IMR-90 (cell line): ENCODE measurements at regions not wholly inside any gene's neighbourhood (a gene's known extent, or its start where the extent isn't known, plus 50 kb on each side); places are given as distances from the start of the nearest gene placed in this dataset.
A peak's percentile ranks its signal among the peaks of the same experiment; 100 is the strongest.

Source experiments
- ATAC-seq: fragments of 200-7000 bp; cut with Tn5 transposase; 2 replicates; pipeline ENCODE4 v1.9.1; 2020; ENCODE audit warnings: low read depth, mild to moderate bottlenecking, moderate library complexity
- BruUV-seq: library from RNA; stranded (reverse); fragments of 400-500 nt; replicated peaks from 2 replicates; lab custom pipeline; 2021; lab: Mats Ljungman, UMichigan
- CTCF ChIA-PET: fragments of 300-600 bp; formaldehyde crosslinking; extraction: SDS; loops from one replicate; lab custom pipeline; 2021; ENCODE audit warnings: antibody characterized with exemption; lab: Yijun Ruan, JAX
- POLR2A ChIA-PET: fragments of 300-600 bp; sonication (Branson Sonifier 250); formaldehyde crosslinking; loops from one replicate; lab custom pipeline; 2022; ENCODE audit warnings: antibody characterized with exemption; ENCODE audit not compliant: unreplicated experiment; lab: Charles Lee
- DNase-seq: peaks from one replicate; pipeline ENCODE4 v3.0.0; 2013
- H2AFZ ChIP-seq: replicated peaks from 2 replicates; pipeline ENCODE3; 2013; ENCODE audit warnings: low read length, mild to moderate bottlenecking; ENCODE audit not compliant: poor library complexity
- H2AK5ac ChIP-seq: 2 replicates; pipeline ENCODE4 v1.6.1; 2013; ENCODE audit warnings: low read depth, low read length, inconsistent platforms
- H2AK9ac ChIP-seq: replicated peaks from 2 replicates; pipeline ENCODE3; 2013; ENCODE audit warnings: mild to moderate bottlenecking, low read depth, low read length, moderate library complexity; ENCODE audit not compliant: poor library complexity
- H2BK120ac ChIP-seq: 2 replicates; pipeline ENCODE4 v1.6.1; 2013; ENCODE audit warnings: low read depth, low read length, inconsistent platforms
- H2BK15ac ChIP-seq: 3 replicates; pipeline ENCODE4 v1.6.1; 2013; ENCODE audit warnings: low read depth, low read length, inconsistent platforms
- H2BK20ac ChIP-seq: 2 replicates; pipeline ENCODE4 v1.6.1; 2013; ENCODE audit warnings: low read depth, mild to moderate bottlenecking, inconsistent platforms, low read length, moderate library complexity
- H2BK5ac ChIP-seq: 2 replicates; pipeline ENCODE4 v1.6.1; 2013; ENCODE audit warnings: mild to moderate bottlenecking, low read depth, low read length, inconsistent platforms; ENCODE audit not compliant: poor library complexity, severe bottlenecking
- H3K14ac ChIP-seq: replicated peaks from 2 replicates; pipeline ENCODE4 v1.6.1; 2013; ENCODE audit warnings: low read depth, low read length, inconsistent platforms
- H3K18ac ChIP-seq: 2 replicates; pipeline ENCODE4 v1.6.1; 2013; ENCODE audit warnings: low read depth, low read length, control low read depth
- H3K23ac ChIP-seq: 2 replicates; pipeline ENCODE4 v1.6.1; 2013; ENCODE audit warnings: low read depth, low read length, inconsistent platforms
- H3K27ac ChIP-seq: 2 replicates; pipeline ENCODE4 v1.5.1; 2013; ENCODE audit warnings: mild to moderate bottlenecking, control low read depth, low read length; ENCODE audit not compliant: insufficient read depth
- H3K27me3 ChIP-seq: 2 replicates; pipeline ENCODE4 v1.6.1; 2013; ENCODE audit warnings: low read length; ENCODE audit not compliant: control insufficient read depth, insufficient read depth
- H3K36me3 ChIP-seq: 2 replicates; pipeline ENCODE4 v1.6.1; 2013; ENCODE audit warnings: low read length, mixed read lengths; ENCODE audit not compliant: control insufficient read depth, insufficient read depth
- H3K4ac ChIP-seq: 2 replicates; pipeline ENCODE4 v1.6.1; 2013; ENCODE audit warnings: low read depth, low read length, inconsistent platforms
- H3K4me1 ChIP-seq: 2 replicates; pipeline ENCODE4 v1.6.1; 2013; ENCODE audit warnings: low read length, mixed read lengths; ENCODE audit not compliant: control insufficient read depth, insufficient read depth
- H3K4me2 ChIP-seq: 2 replicates; pipeline ENCODE4 v1.6.1; 2013; ENCODE audit warnings: low read depth, mild to moderate bottlenecking, control low read depth, low read length, moderate library complexity
- H3K4me3 ChIP-seq: 2 replicates; pipeline ENCODE4 v1.5.1; 2013; ENCODE audit warnings: low read depth, mild to moderate bottlenecking, control low read depth, low read length, moderate library complexity; ENCODE audit not compliant: insufficient read depth
- H3K56ac ChIP-seq: 2 replicates; pipeline ENCODE4 v1.6.1; 2013; ENCODE audit warnings: low read length, inconsistent platforms; ENCODE audit not compliant: insufficient read depth; ENCODE audit errors: extremely low read depth
- H3K79me1 ChIP-seq, 2 experiments: 2 replicates each; pipeline ENCODE4 v1.6.1; 2013; ENCODE audit warnings: low read length in 2 of 2, inconsistent platforms in 1 of 2, low read depth in 1 of 2
- H3K9ac ChIP-seq: 2 replicates; pipeline ENCODE4 v1.6.1; 2013; ENCODE audit warnings: low read depth, low read length, control low read depth
- H3K9me1 ChIP-seq: 2 replicates; pipeline ENCODE4 v1.6.1; 2013; ENCODE audit warnings: low read length, inconsistent platforms; ENCODE audit not compliant: insufficient read depth
- H3K9me3 ChIP-seq: 2 replicates; pipeline ENCODE4 v1.6.1; 2013; ENCODE audit warnings: low read length; ENCODE audit not compliant: control insufficient read depth, insufficient read depth
- H4K20me1 ChIP-seq: 2 replicates; pipeline ENCODE4 v1.6.1; 2013; ENCODE audit warnings: low read length, inconsistent platforms; ENCODE audit not compliant: insufficient read depth
- H4K5ac ChIP-seq: 2 replicates; pipeline ENCODE4 v1.6.1; 2013; ENCODE audit warnings: mild to moderate bottlenecking, low read depth, low read length, control low read depth
- H4K8ac ChIP-seq, 2 experiments: 2 replicates each; pipeline ENCODE4 v1.6.1; 2013; ENCODE audit warnings: low read depth in 2 of 2, low read length in 2 of 2, control low read depth in 1 of 2, inconsistent platforms in 1 of 2
- H4K91ac ChIP-seq: 2 replicates; pipeline ENCODE4 v1.6.1; 2013; ENCODE audit warnings: low read depth, low read length, inconsistent platforms; ENCODE audit not compliant: insufficient read depth
- BHLHE40 ChIP-seq: fragments of 150-350 bp; IDR thresholded peaks from 2 replicates; pipeline ENCODE4 v1.6.1; 2016; ENCODE audit warnings: mild to moderate bottlenecking, low read depth, low read length
- CEBPB ChIP-seq: IDR thresholded peaks from 2 replicates; pipeline ENCODE4 v1.6.1; 2012; ENCODE audit warnings: low read depth, low read length, improper control_type of control experiment
- CHD1 ChIP-seq: IDR thresholded peaks from 2 replicates; pipeline ENCODE4 v1.6.1; 2012; ENCODE audit warnings: low read depth, low read length, improper control_type of control experiment
- CTCF ChIP-seq: conservative IDR thresholded peaks from 2 replicates; pipeline ENCODE4 v1.5.1; 2012; ENCODE audit warnings: mild to moderate bottlenecking, low read depth, low read length, improper control_type of control experiment
- FOS ChIP-seq: fragments of 150-350 bp; IDR thresholded peaks from 2 replicates; pipeline ENCODE4 v1.6.1; 2016; ENCODE audit warnings: low read depth, low read length
- MXI1 ChIP-seq: IDR thresholded peaks from 2 replicates; pipeline ENCODE4 v1.6.1; 2012; ENCODE audit warnings: low read depth, mild to moderate bottlenecking, low read length, moderate library complexity, borderline replicate concordance
- NFE2L2 ChIP-seq: fragments of 150-350 bp; IDR thresholded peaks from 2 replicates; pipeline ENCODE4 v1.6.1; 2016; ENCODE audit warnings: low read depth, mild to moderate bottlenecking, low read length
- POLR2A ChIP-seq: IDR thresholded peaks from 2 replicates; pipeline ENCODE4 v1.6.1; 2012; ENCODE audit warnings: mild to moderate bottlenecking, low read depth, low read length
- RAD21 ChIP-seq: IDR thresholded peaks from 2 replicates; pipeline ENCODE4 v1.6.1; 2012; ENCODE audit warnings: low read length, improper control_type of control experiment
- SMC3 ChIP-seq: fragments of 150-350 bp; IDR thresholded peaks from 2 replicates; pipeline ENCODE4 v1.6.1; 2016; ENCODE audit warnings: low read depth, mild to moderate bottlenecking, antibody characterized with exemption, low read length, moderate library complexity
- WGBS, 2 experiments: methylation state at CpG; one replicate each; pipeline versions ENCODE4 v1.1.5 to v1.1.7; 2013; ENCODE audit warnings: missing lambda C conversion rate in 2 of 2; ENCODE audit not compliant: insufficient read length in 1 of 2; ENCODE audit errors: extremely low coverage in 2 of 2; 5-methylcytosine and 5-hydroxymethylcytosine counted together
- dilution Hi-C: fragments of 300-500 bp; cut with HindIII; formaldehyde crosslinking; loops from one replicate; pipeline ENCODE4 v1.14.3; 2018; ENCODE audit warnings: low sequenced_read_pairs; ENCODE audit not compliant: unreplicated experiment
- in situ Hi-C: fragments of 300-500 bp; cut with MboI; formaldehyde crosslinking; loops from 3 replicates; pipeline ENCODE4 v1.14.3; 2019; ENCODE audit warnings: low sequenced_read_pairs, inconsistent platforms, mixed read lengths
- intact Hi-C: fragments of 100-400 bp; cut with micrococcal nuclease; formaldehyde crosslinking; loops from 2 replicates; pipeline ENCODE4 v1.10.0; 2022
- TF ChIP-seq, protein P1 (sequence below): fragments of 150-350 bp; IDR thresholded peaks from 2 replicates; pipeline ENCODE4 v1.6.1; 2016; ENCODE audit warnings: low read depth, mild to moderate bottlenecking, low read length, moderate library complexity, borderline replicate concordance

- Histone ChIP-seq H3K9me1 (peaks cover 4% of the 10 kb centered on the region; the same call in 1 of the 2 replicates), H4K20me1 (no peaks in the 10 kb centered on the region), H4K91ac (no peak overlapping the region), H2AK5ac (peak overlapping the region; percentile 42), H3K36me3 (no peaks in the 10 kb centered on the region), H3K9ac (no peak overlapping the region), H3K27ac (no peak overlapping the region), H2BK120ac (peak overlapping the region; percentile 30), H3K79me1 (no peaks in the 10 kb centered on the region), H3K14ac (0 out of 2 replicates have a peak overlapping the region, but pooled peaks have one; percentile 7), H3K4me2 (no peak overlapping the region), H2BK5ac (no peak overlapping the region), H3K9me3 (no peaks in the 10 kb centered on the region), H3K18ac (no peak overlapping the region), H4K5ac (no peak overlapping the region), H3K4ac (peak overlapping the region; percentile 41), H3K27me3 (no peaks in the 10 kb centered on the region), H2BK20ac (peak overlapping the region; percentile 46; the same call in 1 of the 2 replicates), H4K8ac (no peak overlapping the region), H3K4me1 (peaks cover 2% of the 10 kb centered on the region; the same call in 1 of the 2 replicates), H2BK15ac (peak overlapping the region; percentile 38; the same call in 1 of the 3 replicates), H3K23ac (no peak overlapping the region), H2AFZ (no peak overlapping the region), H2AK9ac (no peak overlapping the region), H3K4me3 (no peak overlapping the region), H3K56ac (no peak overlapping the region)
- ATAC-seq = no peak
- intact Hi-C loops (no loop called here), in situ Hi-C loops (no loop called here), dilution Hi-C loops (no loop called here)
- ChIA-PET POLR2A (no interaction called here), CTCF (no interaction called here)
- TF ChIP-seq CHD1 (no peak), POLR2A (no peak), FOS (no peak), CEBPB (no peak), SMC3 (no peak), NFE2L2 (no peak), MXI1 (no peak), CTCF (no peak), RAD21 (no peak), BHLHE40 (no peak)
- TF ChIP-seq, protein P1, sequence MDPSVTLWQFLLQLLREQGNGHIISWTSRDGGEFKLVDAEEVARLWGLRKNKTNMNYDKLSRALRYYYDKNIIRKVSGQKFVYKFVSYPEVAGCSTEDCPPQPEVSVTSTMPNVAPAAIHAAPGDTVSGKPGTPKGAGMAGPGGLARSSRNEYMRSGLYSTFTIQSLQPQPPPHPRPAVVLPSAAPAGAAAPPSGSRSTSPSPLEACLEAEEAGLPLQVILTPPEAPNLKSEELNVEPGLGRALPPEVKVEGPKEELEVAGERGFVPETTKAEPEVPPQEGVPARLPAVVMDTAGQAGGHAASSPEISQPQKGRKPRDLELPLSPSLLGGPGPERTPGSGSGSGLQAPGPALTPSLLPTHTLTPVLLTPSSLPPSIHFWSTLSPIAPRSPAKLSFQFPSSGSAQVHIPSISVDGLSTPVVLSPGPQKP = no peak
- WGBS, 2 experiments = no CpG with 5 or more reads among the region's 5 CpGs
- DNase-seq = peak; percentile 67
- BruUV-seq = no TSS peak
Observed at GRCh38 chr5:14071433-14071832, 71.7 kb upstream of the TRIO start.
